ENCODE measurements at regions not wholly inside any gene's neighbourhood (a gene's known extent, or its start where the extent isn't known, plus 50 kb on each side); places are given as distances from the start of the nearest gene placed in this dataset.

DNA sequence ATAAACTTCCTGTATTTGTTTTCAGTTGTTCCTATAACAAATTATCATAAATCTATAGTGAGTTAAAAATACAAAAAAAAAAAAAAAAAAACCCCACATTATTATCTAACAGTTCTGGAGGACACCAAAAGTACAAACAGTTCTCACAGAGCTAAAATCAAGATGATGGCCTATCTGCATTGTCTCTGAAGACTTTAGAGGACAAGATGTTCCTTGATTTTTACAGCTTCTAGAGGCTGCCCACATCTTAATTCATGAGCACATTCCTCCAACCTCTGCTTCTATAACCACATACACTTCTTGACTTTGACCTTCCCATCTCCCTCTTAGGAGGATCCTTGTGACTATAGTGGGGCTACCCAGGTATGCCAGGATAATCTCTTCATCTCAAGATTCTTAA, 806.1 kb downstream of the LTN1 start:
- intact Hi-C loops (cut with DNase I): no loop called here
- Histone ChIP-seq H3K27ac (no peak overlapping the region), H3K4me3 (no peak overlapping the region), H3K9me3 (peaks cover 0 to 13% (median 0%) of the 10 kb centered on the region in 3 donors), H3K4me1 (no peaks in the 10 kb centered on the region), H3K27me3 (no peaks in the 10 kb centered on the region), H3K36me3 (no peaks in the 10 kb centered on the region)
- TF ChIP-seq, protein P1, sequence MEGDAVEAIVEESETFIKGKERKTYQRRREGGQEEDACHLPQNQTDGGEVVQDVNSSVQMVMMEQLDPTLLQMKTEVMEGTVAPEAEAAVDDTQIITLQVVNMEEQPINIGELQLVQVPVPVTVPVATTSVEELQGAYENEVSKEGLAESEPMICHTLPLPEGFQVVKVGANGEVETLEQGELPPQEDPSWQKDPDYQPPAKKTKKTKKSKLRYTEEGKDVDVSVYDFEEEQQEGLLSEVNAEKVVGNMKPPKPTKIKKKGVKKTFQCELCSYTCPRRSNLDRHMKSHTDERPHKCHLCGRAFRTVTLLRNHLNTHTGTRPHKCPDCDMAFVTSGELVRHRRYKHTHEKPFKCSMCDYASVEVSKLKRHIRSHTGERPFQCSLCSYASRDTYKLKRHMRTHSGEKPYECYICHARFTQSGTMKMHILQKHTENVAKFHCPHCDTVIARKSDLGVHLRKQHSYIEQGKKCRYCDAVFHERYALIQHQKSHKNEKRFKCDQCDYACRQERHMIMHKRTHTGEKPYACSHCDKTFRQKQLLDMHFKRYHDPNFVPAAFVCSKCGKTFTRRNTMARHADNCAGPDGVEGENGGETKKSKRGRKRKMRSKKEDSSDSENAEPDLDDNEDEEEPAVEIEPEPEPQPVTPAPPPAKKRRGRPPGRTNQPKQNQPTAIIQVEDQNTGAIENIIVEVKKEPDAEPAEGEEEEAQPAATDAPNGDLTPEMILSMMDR (IDR thresholded peaks at IDR 0.05): no peak
- TF ChIP-seq POLR2A (IDR thresholded peaks at IDR 0.05): no peak
- DNase-seq: no peak

DNA sequence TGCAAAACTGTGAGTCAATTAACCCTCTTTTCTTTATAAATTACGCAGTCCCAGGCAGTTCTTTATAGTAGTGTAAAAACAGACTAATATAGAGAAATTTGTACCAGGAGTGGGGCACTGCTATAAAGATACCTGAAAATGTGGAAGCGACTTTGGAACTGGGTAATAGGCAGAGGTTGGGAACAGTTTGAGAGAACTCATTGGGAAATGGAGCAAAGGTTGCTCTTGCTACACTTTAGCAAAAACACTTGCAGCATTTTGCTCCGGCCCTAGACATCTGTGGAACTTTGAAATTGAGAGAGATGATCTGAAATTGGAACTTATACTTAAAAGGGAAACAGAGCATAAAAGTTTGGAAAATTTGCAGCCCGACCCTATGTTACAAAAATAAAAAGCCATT, 810.9 kb downstream of the LTN1 start:
- Histone ChIP-seq H3K4me3 (no peak overlapping the region), H3K36me3 (no peaks in the 10 kb centered on the region), H3K27me3 (no peaks in the 10 kb centered on the region), H3K27ac (no peak overlapping the region), H3K9me3 (peaks cover 0 to 15% (median 0%) of the 10 kb centered on the region in 3 donors), H3K4me1 (no peaks in the 10 kb centered on the region)
- no peak for TF ChIP-seq POLR2A (IDR thresholded peaks at IDR 0.05)
- TF ChIP-seq, protein P1 (IDR thresholded peaks at IDR 0.05): no peak
- 67 to 84% methylated on average over 3 to 4 of the region's 4 CpGs for WGBS, 2 donors
- intact Hi-C loops (cut with DNase I): no loop called here
- no peak for DNase-seq

DNA sequence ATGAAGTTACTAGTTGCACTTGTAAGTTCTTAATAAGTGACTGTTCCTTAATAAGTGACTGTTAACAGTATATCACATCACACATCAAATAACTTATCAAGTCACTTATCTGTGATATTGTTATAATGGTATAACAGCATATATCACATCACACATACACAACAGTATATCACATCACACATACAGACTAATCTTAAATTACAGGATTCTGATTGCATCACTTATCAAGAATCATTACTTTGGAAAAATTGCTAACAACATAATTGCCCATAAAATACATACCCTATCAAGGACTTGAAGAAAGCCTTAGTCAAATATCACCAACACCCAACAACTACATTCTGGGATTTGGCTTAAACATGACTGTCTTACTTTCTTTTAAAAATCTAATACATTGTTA, 813.5 kb downstream of the LTN1 start:
- Histone ChIP-seq H3K27ac (no peak overlapping the region), H3K4me3 (no peak overlapping the region), H3K27me3 (no peaks in the 10 kb centered on the region), H3K9me3 (peaks cover 0 to 15% (median 0%) of the 10 kb centered on the region in 3 donors), H3K4me1 (no peaks in the 10 kb centered on the region), H3K36me3 (no peaks in the 10 kb centered on the region)
- intact Hi-C loops (cut with DNase I): no loop called here
- DNase-seq: no peak
- TF ChIP-seq, protein P1 (IDR thresholded peaks at IDR 0.05): no peak
- TF ChIP-seq POLR2A (IDR thresholded peaks at IDR 0.05): no peak

DNA sequence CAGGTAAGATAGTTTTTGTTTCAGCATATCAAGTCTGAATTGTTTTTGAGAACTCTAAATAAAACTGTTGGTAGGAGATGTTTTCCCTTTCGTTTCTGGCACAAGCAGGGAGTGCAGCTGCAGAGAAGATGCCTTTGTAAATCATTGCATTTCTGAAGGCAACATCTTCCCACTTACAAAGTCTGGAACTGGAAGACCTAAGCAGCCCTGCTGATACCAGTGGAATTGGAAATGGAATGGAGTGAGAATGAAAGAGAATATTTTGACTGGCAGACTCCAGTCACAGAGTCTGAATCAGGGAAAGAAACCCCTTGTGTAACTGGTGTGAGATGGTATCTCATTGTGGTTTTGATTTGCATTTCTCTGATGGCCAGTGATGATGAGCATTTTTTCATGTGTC, 815.6 kb downstream of the LTN1 start:
- Histone ChIP-seq H3K4me3 (no peak overlapping the region), H3K27ac (no peak overlapping the region), H3K9me3 (peaks cover 0 to 7% (median 0%) of the 10 kb centered on the region in 3 donors), H3K27me3 (no peaks in the 10 kb centered on the region), H3K36me3 (no peaks in the 10 kb centered on the region), H3K4me1 (no peaks in the 10 kb centered on the region)
- DNase-seq: no peak
- no peak for TF ChIP-seq POLR2A (IDR thresholded peaks at IDR 0.05)
- TF ChIP-seq, protein P1 (IDR thresholded peaks at IDR 0.05): no peak
- intact Hi-C loops (cut with DNase I): no loop called here
- WGBS, 2 donors: 16 to 55% methylated on average over 1 of the region's 1 CpG

DNA sequence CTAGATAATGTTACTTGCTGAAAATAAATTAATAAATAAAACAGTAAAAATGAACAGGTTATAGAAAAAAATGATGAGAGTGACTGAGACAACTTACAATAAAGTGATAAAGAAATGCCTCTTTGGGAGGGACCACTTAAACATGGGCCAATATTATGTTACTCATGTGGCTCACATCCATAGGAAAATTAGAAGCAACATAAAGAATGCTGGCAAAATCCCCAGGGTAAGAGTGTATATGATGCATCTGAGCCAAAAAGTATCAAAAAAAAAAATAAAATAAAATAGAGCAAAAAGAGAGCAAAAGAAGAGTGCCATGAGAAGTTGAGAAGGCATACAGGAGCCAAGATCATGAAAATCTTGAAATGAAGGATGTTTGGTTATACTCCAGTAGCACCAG, 818.0 kb downstream of the LTN1 start:
- Histone ChIP-seq H3K4me1 (no peaks in the 10 kb centered on the region), H3K36me3 (no peaks in the 10 kb centered on the region), H3K4me3 (no peak overlapping the region), H3K9me3 (no peaks in the 10 kb centered on the region), H3K27ac (no peak overlapping the region), H3K27me3 (no peaks in the 10 kb centered on the region)
- DNase-seq: no peak
- no peak for TF ChIP-seq POLR2A (IDR thresholded peaks at IDR 0.05)
- intact Hi-C loops (cut with DNase I): no loop called here

DNA sequence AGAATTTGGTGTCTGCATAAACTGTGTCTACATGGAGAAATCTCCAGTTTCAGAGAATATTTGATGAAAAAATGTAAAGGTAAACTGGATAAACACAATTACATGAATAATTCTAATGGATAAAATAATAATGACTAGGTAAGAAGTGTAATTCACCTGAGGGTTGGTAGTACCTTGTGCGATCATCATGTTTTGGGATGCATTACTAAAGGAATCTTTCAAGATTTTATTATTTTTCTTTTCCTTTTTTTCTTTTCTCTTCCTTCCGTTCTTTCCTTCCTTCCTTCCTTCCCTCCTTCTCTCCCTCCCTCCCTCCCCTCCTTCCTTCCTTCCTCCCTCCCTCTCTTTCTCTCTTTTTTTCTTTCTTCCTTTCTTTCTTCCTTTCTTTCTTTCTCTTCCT, 818.7 kb downstream of the LTN1 start:
- H3K4me3 ChIP-seq: no peak overlapping the region
- 82 to 91% methylated on average over 2 of the region's 2 CpGs for WGBS, 2 donors
- DNase-seq: no peak
- no peaks in the 10 kb centered on the region for H3K27me3 ChIP-seq
- no peaks in the 10 kb centered on the region for H3K4me1 ChIP-seq
- no peaks in the 10 kb centered on the region for H3K9me3 ChIP-seq
- no peaks in the 10 kb centered on the region for H3K36me3 ChIP-seq
- TF ChIP-seq, protein P1 (IDR thresholded peaks at IDR 0.05): no peak
- no peak for TF ChIP-seq POLR2A (IDR thresholded peaks at IDR 0.05)
- H3K27ac ChIP-seq: no peak overlapping the region
- intact Hi-C loops (cut with DNase I): no loop called here
